GM12878 (cell line): ENCODE measurements at regions not wholly inside any gene's neighbourhood (a gene's known extent, or its start where the extent isn't known, plus 50 kb on each side); places are given as distances from the start of the nearest gene placed in this dataset.

Source experiments
- ATAC-seq: fragments of 200-7000 bp; cut with Tn5 transposase; 3 replicates; pipeline ENCODE4 v1.9.1; 2020; ENCODE audit warnings: mild to moderate bottlenecking, moderate library complexity
- BruUV-seq: library from RNA; stranded (reverse); fragments of 400-500 nt; replicated peaks from 2 replicates; lab custom pipeline; 2021; lab: Mats Ljungman, UMichigan
- CTCF ChIA-PET: fragments of 300-600 bp; sonication (Branson Sonifier 250); formaldehyde crosslinking; extraction: SDS; loops from one replicate; lab custom pipeline; 2021; ENCODE audit warnings: inconsistent platforms; lab: Yijun Ruan, JAX
- POLR2A ChIA-PET: fragments of 350-600 bp; formaldehyde crosslinking; extraction: SDS; loops from one replicate; lab custom pipeline; 2021; ENCODE audit warnings: inconsistent platforms; lab: Charles Lee
- RAD21 ChIA-PET: fragments of 300-600 bp; sonication (Branson Sonifier 250); formaldehyde crosslinking; loops from one replicate; lab custom pipeline; 2023; ENCODE audit warnings: antibody characterized with exemption; ENCODE audit not compliant: unreplicated experiment; lab: Charles Lee
- SMC1A ChIA-PET: fragments of 300-600 bp; sonication (Branson Sonifier 250); formaldehyde crosslinking; loops from one replicate; lab custom pipeline; 2023; ENCODE audit not compliant: unreplicated experiment, uncharacterized antibody; lab: Charles Lee
- DNase-seq: peaks from one replicate; pipeline ENCODE4 v3.0.0-alpha.2; 2011; ENCODE audit warnings: low read depth, low spot score
- FAIRE-seq: peaks from 3 replicates; lab custom pipeline; 2011; peaks lifted over from hg19 to GRCh38; lab: Jason Lieb, UNC
- H2AFZ ChIP-seq: 2 replicates; pipeline ENCODE4 v1.6.0; 2011; ENCODE audit warnings: low read depth, low read length, control low read depth; ENCODE audit not compliant: control insufficient read depth
- H3K27ac ChIP-seq: 2 replicates; pipeline ENCODE4 v1.5.1; 2011; ENCODE audit warnings: control low read depth; ENCODE audit not compliant: control insufficient read depth, insufficient read depth
- H3K27me3 ChIP-seq, 2 experiments: replicated peaks in 1 of 2; 2 replicates each; pipeline versions ENCODE4 v1.6.0 to v1.6.1; 2011; ENCODE audit warnings: low read length in 1 of 2; ENCODE audit not compliant: control insufficient read depth in 2 of 2, insufficient read depth in 2 of 2
- H3K36me3 ChIP-seq, 2 experiments: 2 replicates each; pipeline ENCODE4 v1.5.1; 2011; ENCODE audit warnings: low read length in 1 of 2; ENCODE audit not compliant: control insufficient read depth in 2 of 2, insufficient read depth in 2 of 2
- H3K4me1 ChIP-seq: 2 replicates; pipeline ENCODE4 v1.6.1; 2011; ENCODE audit warnings: mild to moderate bottlenecking, low read length, moderate library complexity, mixed read lengths; ENCODE audit not compliant: control insufficient read depth, insufficient read depth
- H3K4me2 ChIP-seq: 2 replicates; pipeline ENCODE4 v1.6.0; 2011; ENCODE audit warnings: control low read depth; ENCODE audit not compliant: control insufficient read depth, insufficient read depth
- H3K4me3 ChIP-seq: fragments of 200-600 bp; sonication (generic); 2 replicates; pipeline ENCODE4 v1.5.1; 2016
- H3K79me2 ChIP-seq: 2 replicates; pipeline ENCODE4 v1.6.0; 2011; ENCODE audit warnings: low read length; ENCODE audit not compliant: control insufficient read depth, insufficient read depth
- H3K9ac ChIP-seq: 2 replicates; pipeline ENCODE4 v1.8.0; 2011; ENCODE audit warnings: low read length, control low read depth, mixed read lengths; ENCODE audit not compliant: control insufficient read depth, insufficient read depth
- H3K9me3 ChIP-seq: replicated peaks from 3 replicates; pipeline ENCODE4 v1.5.1; 2011; ENCODE audit warnings: mild to moderate bottlenecking, low read length; ENCODE audit not compliant: control insufficient read depth, insufficient read depth
- H4K20me1 ChIP-seq: 2 replicates; pipeline ENCODE4 v1.6.0; 2011; ENCODE audit not compliant: control insufficient read depth, insufficient read depth
- FOXM1 ChIP-seq: IDR thresholded peaks from 2 replicates; pipeline ENCODE4 v1.6.1; 2012; ENCODE audit warnings: low read depth, mild to moderate bottlenecking, inconsistent platforms, low read length, moderate library complexity
- SPI1 ChIP-seq: IDR thresholded peaks from 2 replicates; pipeline ENCODE4 v1.6.1; 2011; ENCODE audit warnings: low read depth, mild to moderate bottlenecking, low read length, moderate library complexity, borderline replicate concordance; ENCODE audit not compliant: insufficient read depth
- WGBS: methylation state at CpG from one replicate; pipeline ENCODE4 v1.1.6; 2016; ENCODE audit warnings: low lambda C conversion rate; ENCODE audit not compliant: insufficient replicate concordance, insufficient coverage; ENCODE audit errors: missing lambda C conversion rate; 5-methylcytosine and 5-hydroxymethylcytosine counted together
- in situ Hi-C: fragments of 300-500 bp; cut with MboI; formaldehyde crosslinking; loops from 9 replicates; pipeline ENCODE4 v1.14.3; 2018; ENCODE audit warnings: mixed read lengths
- intact Hi-C: fragments of 100-400 bp; cut with micrococcal nuclease; formaldehyde crosslinking; loops from one replicate; pipeline ENCODE4 v1.14.2; 2022; ENCODE audit not compliant: unreplicated experiment
- TF ChIP-seq, protein P1 (sequence below): fragments of 450-650 bp; IDR thresholded peaks from 2 replicates; pipeline ENCODE4 v1.6.1; 2017; ENCODE audit warnings: mild to moderate bottlenecking, low read depth, inconsistent platforms; ENCODE audit not compliant: poor library complexity, severe bottlenecking

DNA sequence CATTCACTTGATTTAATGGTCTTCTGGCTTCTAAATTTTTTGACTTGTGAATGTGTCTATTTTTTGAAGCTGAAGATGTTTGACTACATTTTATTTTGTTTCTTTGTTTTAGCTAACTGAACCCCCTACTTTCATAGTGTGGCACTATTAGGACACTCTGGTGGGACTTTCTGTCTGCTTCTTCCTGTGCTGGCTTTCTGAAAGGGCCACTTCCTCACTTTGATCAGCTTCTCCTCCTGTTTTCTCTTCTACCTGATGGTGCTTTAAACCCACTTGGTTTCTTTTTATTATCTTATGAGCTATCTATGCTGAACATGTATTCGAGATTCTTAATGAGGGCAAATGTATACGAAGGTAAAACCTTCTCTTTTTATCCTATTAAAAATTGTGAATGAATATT is 186.1 kb upstream of the CASK start:
- no peak overlapping the region for H3K27ac ChIP-seq
- H4K20me1 ChIP-seq = no peaks in the 10 kb centered on the region
- FAIRE-seq (no peak), DNase-seq (no peak), ATAC-seq (peak; percentile 45)
- CTCF ChIA-PET = interaction anchor here (0.7 to 1.3 kb wide), 4 partner anchors 12 to 420 kb away, joined by 3 read pairs; no protein-coding TSS in a partner anchor
- no peak overlapping the region for H3K4me3 ChIP-seq
- SMC1A ChIA-PET = interaction anchor here (0.9 to 2.3 kb wide), 9 partner anchors 10 to 528 kb away, joined by 3 to 12 read pairs (median 6); no protein-coding TSS in a partner anchor
- 33% methylated on average over 2 of the region's 2 CpGs for WGBS
- no peaks in the 10 kb centered on the region for H3K27me3 ChIP-seq
- no peak overlapping the region for H3K4me2 ChIP-seq
- H3K9ac ChIP-seq = no peak overlapping the region
- H3K4me1 ChIP-seq = no peaks in the 10 kb centered on the region; the same call in 1 of the 2 replicates
- RAD21 ChIA-PET = interaction anchor here (1.1 to 3.4 kb wide), 4 partner anchors 12 to 311 kb away, joined by 4 to 17 read pairs (median 6); no protein-coding TSS in a partner anchor
- in situ Hi-C loops (no loop called here), intact Hi-C loops (loop anchor here (5.0 kb wide), 1 partner anchor 187 kb away; the partner anchor contains the start of gene CASK)
- H2AFZ ChIP-seq = no peak overlapping the region
- POLR2A ChIA-PET = interaction anchor here (1.4 kb wide), 1 partner anchor 18 kb away, joined by 3 read pairs; no protein-coding TSS in a partner anchor
- TF ChIP-seq SPI1 (peak; percentile 68; the same call in 1 of the 2 replicates), FOXM1 (no peak)
- TF ChIP-seq, protein P1, sequence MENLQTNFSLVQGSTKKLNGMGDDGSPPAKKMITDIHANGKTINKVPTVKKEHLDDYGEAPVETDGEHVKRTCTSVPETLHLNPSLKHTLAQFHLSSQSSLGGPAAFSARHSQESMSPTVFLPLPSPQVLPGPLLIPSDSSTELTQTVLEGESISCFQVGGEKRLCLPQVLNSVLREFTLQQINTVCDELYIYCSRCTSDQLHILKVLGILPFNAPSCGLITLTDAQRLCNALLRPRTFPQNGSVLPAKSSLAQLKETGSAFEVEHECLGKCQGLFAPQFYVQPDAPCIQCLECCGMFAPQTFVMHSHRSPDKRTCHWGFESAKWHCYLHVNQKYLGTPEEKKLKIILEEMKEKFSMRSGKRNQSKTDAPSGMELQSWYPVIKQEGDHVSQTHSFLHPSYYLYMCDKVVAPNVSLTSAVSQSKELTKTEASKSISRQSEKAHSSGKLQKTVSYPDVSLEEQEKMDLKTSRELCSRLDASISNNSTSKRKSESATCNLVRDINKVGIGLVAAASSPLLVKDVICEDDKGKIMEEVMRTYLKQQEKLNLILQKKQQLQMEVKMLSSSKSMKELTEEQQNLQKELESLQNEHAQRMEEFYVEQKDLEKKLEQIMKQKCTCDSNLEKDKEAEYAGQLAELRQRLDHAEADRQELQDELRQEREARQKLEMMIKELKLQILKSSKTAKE = no peak
- BruUV-seq = no TSS peak
- no peaks in the 10 kb centered on the region for H3K79me2 ChIP-seq
- no peaks in the 10 kb centered on the region for H3K36me3 ChIP-seq
- no peaks in the 10 kb centered on the region; the same call in 2 of the 3 replicates for H3K9me3 ChIP-seq
